NCI-H82 treated with DMSO at 0.1 percent for 48 hours (cell line): ENCODE measurements at regions not wholly inside any gene's neighbourhood (a gene's known extent, or its start where the extent isn't known, plus 50 kb on each side); places are given as distances from the start of the nearest gene placed in this dataset.
"Not testable (repeated sequence)": the region's sequence is repeated elsewhere in the genome, so short reads cannot be mapped to it uniquely, and the experiment has no call there.

ENCODE experiments used
- DNase-seq: peaks from one replicate; lab custom pipeline; 2025; ENCODE audit not compliant: unreplicated experiment; lab: John Stamatoyannopoulos, UW

- no peak for DNase-seq
These were observed 183.2 kb upstream of the TAS2R1 start for GRCh38 chr5:9813305-9813704.

- not testable (repeated sequence) for DNase-seq
These were observed 177.2 kb upstream of the TAS2R1 start for GRCh38 chr5:9807366-9807765.

DNA sequence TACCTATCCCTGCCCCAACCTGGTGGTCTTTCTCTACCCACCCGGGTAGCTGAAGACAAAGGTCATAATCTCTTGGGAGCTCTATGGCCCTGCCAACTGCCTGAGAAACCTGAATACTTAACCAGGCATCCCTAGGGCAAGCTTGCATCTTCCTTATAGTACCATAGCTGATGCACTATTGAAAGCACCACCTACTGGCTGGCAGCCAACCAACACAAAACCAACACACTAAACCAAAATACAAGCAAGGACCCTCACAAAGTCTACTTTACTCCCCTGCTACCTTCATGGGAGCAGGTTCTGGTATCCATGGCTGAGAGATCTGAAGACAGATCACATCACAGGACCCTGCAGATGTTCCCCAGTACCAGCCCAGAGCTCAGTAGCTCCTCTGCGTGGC is 171.8 kb upstream of the TAS2R1 start:
- DNase-seq, result no peak

DNA sequence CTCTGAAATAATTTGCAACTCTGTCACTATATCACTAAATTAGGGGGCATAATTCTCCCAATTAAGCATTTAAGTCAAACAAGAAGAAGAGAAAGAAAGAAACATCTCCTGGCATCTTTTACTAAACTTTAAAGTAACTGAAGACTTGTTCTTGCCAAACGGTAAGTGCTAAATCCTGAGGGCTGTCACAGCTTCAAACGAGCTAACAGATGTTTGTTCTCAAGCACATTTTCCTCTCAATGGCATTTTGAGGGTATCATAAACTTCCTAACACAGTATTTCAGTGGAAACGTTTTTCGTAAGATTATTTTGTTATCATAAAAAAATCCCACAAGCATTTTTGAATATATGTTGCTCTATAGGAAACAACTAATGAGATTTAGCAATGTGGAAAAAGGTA is 169.5 kb upstream of the TAS2R1 start:
- DNase-seq, result no peak

DNA sequence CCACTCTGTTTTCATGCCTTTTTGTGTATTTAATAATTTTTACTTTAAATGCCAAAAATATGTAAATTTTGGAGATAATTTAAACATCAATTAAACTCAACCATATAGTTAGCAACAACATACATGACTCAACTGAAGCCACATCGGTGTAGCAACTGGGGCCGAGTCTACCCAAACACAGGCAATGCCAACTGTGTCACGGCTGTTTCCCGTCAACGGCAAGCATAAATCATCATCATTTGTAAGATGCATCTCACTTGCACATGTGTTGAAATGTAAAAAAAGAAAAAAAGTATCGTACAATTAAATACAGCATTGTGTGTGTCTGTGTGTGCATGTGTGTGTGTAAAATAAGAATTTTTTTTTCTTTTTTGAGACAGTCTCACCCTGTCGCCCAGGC is 160.1 kb upstream of the TAS2R1 start:
- no peak for DNase-seq

DNA sequence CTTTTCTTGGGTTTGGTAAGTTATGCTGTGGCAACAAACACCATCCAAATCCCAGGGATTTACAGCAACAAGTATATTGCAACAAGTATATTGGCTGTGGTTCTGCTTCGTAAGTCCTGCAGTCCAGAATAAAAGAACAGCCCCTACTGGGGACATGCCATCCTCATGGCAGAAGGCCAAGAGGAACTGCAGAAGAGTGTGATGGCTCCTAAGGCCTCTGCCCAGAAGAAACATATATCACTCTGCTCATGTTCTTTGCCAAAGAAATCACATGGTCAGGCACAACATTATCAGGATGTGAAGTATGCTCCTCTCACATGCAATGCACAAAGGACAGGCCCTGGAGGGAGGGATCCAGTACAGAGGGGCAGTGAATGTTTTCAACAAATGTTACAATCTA is 159.6 kb upstream of the TAS2R1 start:
- no peak for DNase-seq

GRCh38 chr5:9787861-9788600 is 157.9 kb upstream of the TAS2R1 start:
- peak; percentile 77 for DNase-seq

- no peak for DNase-seq
These were observed 156.5 kb upstream of the TAS2R1 start for GRCh38 chr5:9786380-9787360.

DNA sequence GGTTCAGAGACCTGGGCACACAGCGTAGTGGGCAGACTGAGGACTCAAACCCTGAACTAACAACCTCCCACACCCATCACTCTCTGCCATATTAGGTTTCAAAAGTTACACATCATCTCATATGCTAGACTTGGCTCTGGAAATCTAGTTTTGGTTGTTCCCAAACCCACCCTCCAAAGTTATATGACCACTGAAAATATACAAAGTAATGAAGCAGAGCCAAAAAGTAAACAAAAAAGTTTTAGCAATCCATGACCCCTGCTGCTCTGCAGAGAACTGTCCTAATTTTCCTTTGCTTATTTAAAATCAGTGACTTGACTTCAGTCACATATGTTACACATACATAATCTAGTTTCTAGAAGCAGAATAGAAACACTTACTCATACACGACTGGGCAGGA is 155.6 kb upstream of the TAS2R1 start:
- DNase-seq, result no peak

DNA sequence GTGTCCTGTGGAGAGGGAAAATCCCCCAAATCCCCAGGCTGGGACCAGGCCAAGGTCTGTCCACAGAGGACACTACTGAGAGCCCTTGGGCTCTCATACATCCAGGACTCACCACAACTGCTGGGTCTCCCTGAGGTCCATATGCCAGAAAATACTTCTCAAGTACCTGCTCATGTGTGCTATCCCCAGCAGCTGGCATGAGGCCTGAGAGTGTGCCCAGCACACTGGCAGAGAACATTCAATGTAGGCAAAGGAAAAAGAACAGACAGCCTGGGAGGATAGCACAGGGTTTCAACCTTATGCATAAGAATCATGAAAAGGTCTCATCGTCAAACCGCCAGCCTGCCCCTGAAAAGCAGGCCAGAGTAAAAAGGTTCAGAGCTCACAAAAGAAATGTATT is 154.1 kb upstream of the TAS2R1 start:
- DNase-seq, result no peak

DNA sequence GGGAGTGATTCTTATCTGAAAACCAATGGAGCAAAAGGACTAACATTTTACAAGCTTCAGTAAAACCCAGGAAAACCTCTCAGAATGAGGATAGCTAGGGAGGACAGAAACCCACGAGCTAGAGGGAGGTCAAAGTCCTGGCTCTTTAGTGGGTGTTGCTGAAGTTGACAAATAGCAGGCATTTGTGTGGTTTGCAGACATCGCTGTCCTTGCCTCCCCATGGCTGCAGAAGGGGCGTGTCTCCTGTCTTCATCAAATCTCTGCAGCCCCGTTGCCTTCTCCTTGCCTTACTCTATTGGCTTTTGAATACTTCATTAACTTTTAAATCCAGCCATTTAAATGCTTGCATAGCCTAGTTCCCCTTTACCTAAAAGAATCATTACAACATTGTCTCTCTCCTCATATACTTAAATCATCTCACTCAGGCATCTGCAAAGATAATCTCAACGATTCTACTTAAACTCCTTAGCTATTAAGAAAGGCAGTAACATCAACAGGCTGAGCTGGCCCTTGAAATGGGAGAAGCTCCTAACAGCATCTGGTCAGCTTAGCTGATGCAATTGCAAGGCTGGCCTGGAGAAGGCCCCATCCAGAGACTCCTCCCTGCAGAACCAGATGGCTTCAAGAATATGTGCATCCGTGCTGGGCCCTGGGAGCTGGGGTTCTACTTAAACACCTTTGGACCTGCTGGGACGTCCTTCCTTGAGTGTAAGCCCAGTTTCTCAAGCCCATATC is 152.8 kb upstream of the TAS2R1 start:
- peak; percentile 86 for DNase-seq

DNA sequence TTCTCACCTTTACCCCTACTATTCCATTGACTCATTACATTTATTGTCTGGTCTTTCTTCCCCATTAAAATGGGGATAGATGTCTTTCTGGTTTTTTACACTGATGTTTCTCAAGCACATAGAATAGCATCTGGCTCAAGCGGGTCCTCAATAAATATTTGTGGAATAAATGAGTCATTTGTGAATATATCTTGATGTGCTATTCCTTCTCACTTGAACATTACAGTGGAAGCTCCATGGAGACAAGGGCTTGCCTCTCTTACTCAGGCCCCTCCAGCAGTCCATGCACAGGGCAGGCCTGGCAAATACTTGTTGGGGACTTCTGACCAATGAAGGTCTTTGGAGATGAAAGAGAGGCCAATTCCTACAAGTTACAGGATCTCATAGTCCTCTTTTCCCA is 151.7 kb upstream of the TAS2R1 start:
- DNase-seq, result no peak

- no peak for DNase-seq
These were observed 151.1 kb upstream of the TAS2R1 start for GRCh38 chr5:9781275-9781674.

GRCh38 chr5:9780501-9780900 is 150.3 kb upstream of the TAS2R1 start:
- no peak for DNase-seq

- DNase-seq, result no peak
These were observed 146.4 kb upstream of the TAS2R1 start for GRCh38 chr5:9776525-9776924.

GRCh38 chr5:9775339-9775738 is 145.2 kb upstream of the TAS2R1 start:
- DNase-seq, result no peak

DNA sequence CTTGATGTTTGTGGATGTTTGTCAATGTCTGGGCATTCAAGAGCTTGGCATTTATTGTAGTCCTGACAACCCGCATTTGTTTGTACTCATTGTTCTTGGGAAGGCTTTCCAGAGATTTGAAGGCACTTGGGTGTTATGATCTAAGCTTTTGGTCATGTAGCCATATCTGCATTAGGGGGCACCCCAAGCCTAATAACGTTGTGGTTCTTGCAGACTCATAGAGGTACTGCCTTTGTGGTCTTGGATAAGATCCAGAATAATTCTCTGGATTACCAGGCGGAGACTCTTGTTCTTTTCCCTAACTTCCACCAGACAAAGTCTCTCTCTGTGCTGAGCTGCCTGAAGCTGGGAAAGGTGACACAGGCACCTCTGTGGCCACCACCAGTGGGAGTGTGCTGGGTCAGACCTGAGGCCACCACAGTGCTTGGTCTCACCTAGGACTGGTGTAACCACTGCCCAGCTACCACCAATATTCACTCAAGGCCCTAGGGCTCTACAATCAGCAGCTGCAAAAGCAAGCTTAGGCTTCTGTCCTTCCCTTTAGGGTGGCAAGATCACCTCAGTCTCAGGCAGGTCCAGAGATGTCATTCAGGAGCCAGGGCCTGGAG is 144.4 kb upstream of the TAS2R1 start:
- no peak for DNase-seq

DNA sequence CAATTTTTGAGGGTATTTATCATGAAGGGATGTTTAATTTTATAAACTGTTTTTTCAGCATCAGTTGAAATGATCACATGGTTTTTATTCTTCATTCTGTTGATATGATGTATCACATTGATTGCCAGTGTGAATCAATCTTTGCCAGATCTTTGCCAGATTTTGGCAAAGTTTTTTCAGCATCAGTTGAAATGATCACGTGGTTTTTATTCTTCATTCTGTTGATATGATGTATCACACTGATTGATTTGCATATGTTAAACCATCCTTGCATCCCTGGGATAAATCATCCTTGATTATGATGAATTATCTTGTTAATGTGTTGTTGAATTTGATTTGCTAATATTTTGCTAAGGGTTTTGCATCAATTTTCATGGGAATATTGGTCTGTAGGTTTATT is 140.9 kb upstream of the TAS2R1 start:
- no peak for DNase-seq

GRCh38 chr5:9766581-9766980 is 136.4 kb upstream of the TAS2R1 start:
- DNase-seq, result no peak

DNA sequence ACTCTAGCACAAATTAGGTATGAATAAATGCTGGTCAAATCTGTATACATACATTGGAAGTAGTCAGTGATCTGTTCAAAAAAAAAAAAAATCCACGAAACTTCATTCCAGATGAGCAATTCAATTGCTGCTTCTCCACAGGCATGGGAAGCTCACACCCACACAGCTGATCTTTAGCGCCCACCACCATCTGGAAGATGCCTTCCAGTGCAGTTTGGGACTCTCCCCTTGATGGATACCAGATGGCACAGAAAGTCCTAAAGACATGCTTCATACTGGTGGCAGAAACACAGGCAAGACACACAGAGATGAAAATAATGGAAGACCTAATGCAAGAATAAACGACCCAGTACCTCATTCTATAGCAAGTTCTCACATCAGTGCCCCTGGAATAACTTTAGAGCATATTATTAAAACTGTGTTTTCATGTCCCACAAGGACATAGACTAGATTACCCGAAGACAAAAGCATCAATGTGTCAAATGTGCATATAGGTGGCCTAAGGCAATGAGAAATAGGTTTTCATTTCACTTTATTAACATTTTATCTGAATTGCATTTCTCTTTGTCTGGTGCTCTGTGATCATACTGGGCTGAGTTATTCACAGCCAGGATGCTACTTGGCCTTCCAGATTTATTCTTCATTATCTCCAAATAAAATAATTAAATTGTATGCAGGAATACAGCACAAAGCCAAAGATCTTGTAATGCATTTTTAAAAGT is 135.4 kb upstream of the TAS2R1 start:
- DNase-seq, result no peak
